ENCODE measurements at regions not wholly inside any gene's neighbourhood (a gene's known extent, or its start where the extent isn't known, plus 50 kb on each side); places are given as distances from the start of the nearest gene placed in this dataset.
A peak's percentile ranks its signal among the peaks of the same experiment; 100 is the strongest.

DNA sequence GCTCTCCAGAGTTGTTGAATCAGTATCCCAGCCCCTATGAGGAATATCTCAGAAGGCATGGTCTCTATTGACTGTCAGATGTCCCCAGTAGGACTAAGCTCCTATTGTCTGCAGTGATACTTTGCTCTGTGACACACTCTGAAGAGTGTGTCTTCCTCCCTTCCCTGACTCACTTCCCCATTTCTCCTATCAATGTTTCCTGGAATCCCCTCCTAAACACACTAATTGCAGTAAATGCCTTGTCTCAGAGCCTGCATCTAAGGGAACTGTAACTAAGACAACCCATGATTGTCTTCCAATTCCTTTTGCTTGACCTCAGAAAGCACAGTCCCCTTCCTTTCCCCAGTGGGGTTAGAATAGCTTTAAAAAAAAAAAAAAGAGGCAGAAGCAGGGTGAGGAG, 397.3 kb upstream of the PROK2 start:
- Histone ChIP-seq H3K9ac (ENCODE audit: insufficient read depth in 1 of 2, low read length in 2 of 2) (no peak overlapping the region), H3K27ac (ENCODE audit: low read depth in 1 of 2, low read length in 1 of 2) (no peak overlapping the region), H3K36me3 (ENCODE audit: control insufficient read depth in 4 of 4, insufficient read depth in 4 of 4, low read length in 4 of 4) (no peaks in the 10 kb centered on the region), H3K4me3 (no peak overlapping the region), H3K9me3 (ENCODE audit: control insufficient read depth in 4 of 4, insufficient read depth in 3 of 4, low read length in 3 of 4) (peaks cover 0 to 2% (median 0%) of the 10 kb centered on the region in 4 donors), H3K4me1 (ENCODE audit: control insufficient read depth in 5 of 5, insufficient read depth in 5 of 5, low read length in 5 of 5) (peaks cover 0 to 15% (median 4%) of the 10 kb centered on the region in 5 donors), H3K27me3 (ENCODE audit: control insufficient read depth in 3 of 3, insufficient read depth in 3 of 3, low read length in 2 of 3) (peaks cover 0 to 13% (median 5%) of the 10 kb centered on the region in 3 donors)
- no peak for DNase-seq
- no peak for ATAC-seq (ENCODE audit: insufficient read depth, low FRiP score)
- TF ChIP-seq, protein P1, sequence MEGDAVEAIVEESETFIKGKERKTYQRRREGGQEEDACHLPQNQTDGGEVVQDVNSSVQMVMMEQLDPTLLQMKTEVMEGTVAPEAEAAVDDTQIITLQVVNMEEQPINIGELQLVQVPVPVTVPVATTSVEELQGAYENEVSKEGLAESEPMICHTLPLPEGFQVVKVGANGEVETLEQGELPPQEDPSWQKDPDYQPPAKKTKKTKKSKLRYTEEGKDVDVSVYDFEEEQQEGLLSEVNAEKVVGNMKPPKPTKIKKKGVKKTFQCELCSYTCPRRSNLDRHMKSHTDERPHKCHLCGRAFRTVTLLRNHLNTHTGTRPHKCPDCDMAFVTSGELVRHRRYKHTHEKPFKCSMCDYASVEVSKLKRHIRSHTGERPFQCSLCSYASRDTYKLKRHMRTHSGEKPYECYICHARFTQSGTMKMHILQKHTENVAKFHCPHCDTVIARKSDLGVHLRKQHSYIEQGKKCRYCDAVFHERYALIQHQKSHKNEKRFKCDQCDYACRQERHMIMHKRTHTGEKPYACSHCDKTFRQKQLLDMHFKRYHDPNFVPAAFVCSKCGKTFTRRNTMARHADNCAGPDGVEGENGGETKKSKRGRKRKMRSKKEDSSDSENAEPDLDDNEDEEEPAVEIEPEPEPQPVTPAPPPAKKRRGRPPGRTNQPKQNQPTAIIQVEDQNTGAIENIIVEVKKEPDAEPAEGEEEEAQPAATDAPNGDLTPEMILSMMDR (IDR thresholded peaks at IDR 0.05; ENCODE audit: control extremely low read depth, extremely low read depth) = no peak

DNA sequence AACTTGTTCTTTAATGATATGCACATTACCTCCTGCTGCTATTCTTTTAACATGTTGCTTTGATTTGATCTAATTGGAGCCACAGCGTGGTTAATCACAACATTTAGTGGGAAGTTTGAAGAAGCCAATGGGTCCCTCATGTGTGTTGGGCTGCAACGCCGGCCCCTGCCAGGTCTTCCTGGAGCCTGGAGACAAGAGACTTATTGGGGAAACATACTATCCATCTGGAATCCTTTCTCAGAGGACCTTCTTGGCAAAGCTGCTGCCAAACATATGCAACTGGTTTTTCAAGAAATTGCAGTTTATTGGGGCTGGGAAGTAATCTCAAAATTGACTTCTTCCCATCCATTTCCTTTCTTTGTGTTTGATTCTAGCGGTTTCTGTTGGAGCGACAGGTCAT, 396.3 kb upstream of the PROK2 start:
- Histone ChIP-seq H3K27me3 (ENCODE audit: control insufficient read depth in 3 of 3, insufficient read depth in 3 of 3, low read length in 2 of 3) (peaks cover 0 to 13% (median 5%) of the 10 kb centered on the region in 3 donors), H3K9me3 (ENCODE audit: control insufficient read depth in 4 of 4, insufficient read depth in 3 of 4, low read length in 3 of 4) (peaks cover 0 to 2% (median 0%) of the 10 kb centered on the region in 4 donors), H3K4me3 (no peak overlapping the region), H3K36me3 (ENCODE audit: control insufficient read depth in 4 of 4, insufficient read depth in 4 of 4, low read length in 4 of 4) (no peaks in the 10 kb centered on the region), H3K27ac (ENCODE audit: low read depth in 1 of 2, low read length in 1 of 2) (no peak overlapping the region), H3K9ac (ENCODE audit: insufficient read depth in 1 of 2, low read length in 2 of 2) (no peak overlapping the region), H3K4me1 (ENCODE audit: control insufficient read depth in 5 of 5, insufficient read depth in 5 of 5, low read length in 5 of 5) (peaks cover 0 to 16% (median 11%) of the 10 kb centered on the region in 5 donors)
- TF ChIP-seq, protein P1 (IDR thresholded peaks at IDR 0.05; ENCODE audit: control extremely low read depth, extremely low read depth) = no peak
- DNase-seq (peak in 1 of 3 donors; percentile 38), ATAC-seq (ENCODE audit: insufficient read depth, low FRiP score) (no peak)
- 63 to 67% methylated on average over 5 of the region's 5 CpGs for WGBS, 2 donors

DNA sequence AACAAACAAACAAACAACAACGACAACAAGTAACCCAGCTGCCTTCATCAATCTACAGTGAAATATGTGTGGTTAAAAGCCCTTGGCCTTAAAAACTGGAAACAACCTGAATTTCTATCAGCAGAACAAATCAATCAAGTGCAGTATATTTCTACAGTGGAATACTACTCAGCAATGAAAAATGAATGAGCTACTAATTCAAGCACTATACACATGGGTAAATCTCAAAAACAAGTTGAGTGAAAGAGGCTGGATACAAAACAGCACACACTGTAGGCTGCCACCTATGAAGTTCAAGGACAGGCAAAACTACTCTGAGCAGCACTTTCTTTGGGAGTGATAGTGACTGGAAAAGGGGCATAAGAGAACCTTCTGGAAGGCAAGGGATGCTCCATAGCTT, 395.5 kb upstream of the PROK2 start:
- Histone ChIP-seq H3K4me1 (ENCODE audit: control insufficient read depth in 5 of 5, insufficient read depth in 5 of 5, low read length in 5 of 5) (peaks cover 0 to 15% (median 11%) of the 10 kb centered on the region in 5 donors), H3K36me3 (ENCODE audit: control insufficient read depth in 4 of 4, insufficient read depth in 4 of 4, low read length in 4 of 4) (no peaks in the 10 kb centered on the region), H3K9ac (ENCODE audit: insufficient read depth in 1 of 2, low read length in 2 of 2) (no peak overlapping the region), H3K4me3 (no peak overlapping the region), H3K27ac (ENCODE audit: low read depth in 1 of 2, low read length in 1 of 2) (no peak overlapping the region), H3K27me3 (ENCODE audit: control insufficient read depth in 3 of 3, insufficient read depth in 3 of 3, low read length in 2 of 3) (peaks cover 0 to 13% (median 5%) of the 10 kb centered on the region in 3 donors), H3K9me3 (ENCODE audit: control insufficient read depth in 4 of 4, insufficient read depth in 3 of 4, low read length in 3 of 4) (peaks cover 0 to 2% (median 0%) of the 10 kb centered on the region in 4 donors)
- no peak for DNase-seq
- WGBS, 2 donors = 95 to 96% methylated on average over 1 of the region's 1 CpG
- ATAC-seq (ENCODE audit: insufficient read depth, low FRiP score) = no peak
- TF ChIP-seq, protein P1 (IDR thresholded peaks at IDR 0.05; ENCODE audit: control extremely low read depth, extremely low read depth) = no peak

DNA sequence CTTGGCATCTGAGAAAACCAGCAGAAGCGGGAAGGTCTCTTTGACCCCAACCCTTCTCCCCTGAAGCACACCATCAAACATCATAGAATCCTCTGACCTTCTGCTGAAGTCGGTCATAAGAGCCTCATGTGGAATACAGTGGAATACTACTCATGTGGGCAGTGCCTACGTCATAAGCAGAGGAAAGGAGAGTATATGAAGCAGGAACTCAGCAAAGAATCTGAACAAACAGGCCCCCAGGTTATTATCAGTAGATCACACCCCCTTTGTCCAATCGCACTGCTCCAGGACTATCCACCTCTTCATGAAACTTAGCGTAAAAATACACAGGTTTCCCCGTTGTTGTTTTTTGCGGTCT, 394.1 kb upstream of the PROK2 start:
- Histone ChIP-seq H3K36me3 (ENCODE audit: control insufficient read depth in 4 of 4, insufficient read depth in 4 of 4, low read length in 4 of 4) (no peaks in the 10 kb centered on the region), H3K4me1 (ENCODE audit: control insufficient read depth in 5 of 5, insufficient read depth in 5 of 5, low read length in 5 of 5) (peaks cover 0 to 15% (median 11%) of the 10 kb centered on the region in 5 donors), H3K4me3 (no peak overlapping the region), H3K27me3 (ENCODE audit: control insufficient read depth in 3 of 3, insufficient read depth in 3 of 3, low read length in 2 of 3) (peaks cover 0 to 13% (median 5%) of the 10 kb centered on the region in 3 donors), H3K9ac (ENCODE audit: insufficient read depth in 1 of 2, low read length in 2 of 2) (no peak overlapping the region), H3K9me3 (ENCODE audit: control insufficient read depth in 4 of 4, insufficient read depth in 3 of 4, low read length in 3 of 4) (peaks cover 0 to 2% (median 0%) of the 10 kb centered on the region in 4 donors), H3K27ac (ENCODE audit: low read depth in 1 of 2, low read length in 1 of 2) (no peak overlapping the region)
- DNase-seq = no peak
- no peak for ATAC-seq (ENCODE audit: insufficient read depth, low FRiP score)
- TF ChIP-seq, protein P1 (IDR thresholded peaks at IDR 0.05; ENCODE audit: control extremely low read depth, extremely low read depth) = no peak
- 91 to 95% methylated on average over 7 of the region's 7 CpGs for WGBS, 2 donors
